ENCODE measurements at regions not wholly inside any gene's neighbourhood (a gene's known extent, or its start where the extent isn't known, plus 50 kb on each side); places are given as distances from the start of the nearest gene placed in this dataset.

GRCh38 chr12:115043079-115043478, 359.1 kb upstream of the TBX3 start:
- no peak for ATAC-seq
- TF ChIP-seq ZNF8 (CRISPR knock-in tag; IDR thresholded peaks at IDR 0.05) (no peak), SNAI2 (CRISPR knock-in tag; IDR thresholded peaks at IDR 0.05) (no peak), GLIS3 (CRISPR knock-in tag; IDR thresholded peaks at IDR 0.05) (no peak), ARNTL (CRISPR knock-in tag; IDR thresholded peaks at IDR 0.05; ENCODE audit: borderline replicate concordance, low read depth) (no peak), ZFP3 (CRISPR knock-in tag; IDR thresholded peaks at IDR 0.05) (no peak), CREB5 (CRISPR knock-in tag; IDR thresholded peaks at IDR 0.05; ENCODE audit: low read depth) (no peak), OSR1 (CRISPR knock-in tag; IDR thresholded peaks at IDR 0.05) (no peak)

GRCh38 chr12:115042341-115042740, 358.4 kb upstream of the TBX3 start:
- no peak for ATAC-seq
- TF ChIP-seq CREB5 (CRISPR knock-in tag; IDR thresholded peaks at IDR 0.05; ENCODE audit: low read depth) (no peak), ZFP30 (CRISPR knock-in tag; IDR thresholded peaks at IDR 0.05) (no peak), ZC3H10 (CRISPR knock-in tag; IDR thresholded peaks at IDR 0.05) (no peak), CSDC2 (CRISPR knock-in tag; IDR thresholded peaks at IDR 0.05) (no peak), ZNF70 (CRISPR knock-in tag; IDR thresholded peaks at IDR 0.05) (no peak), BACH2 (CRISPR knock-in tag; IDR thresholded peaks at IDR 0.05; ENCODE audit: borderline replicate concordance) (no peak)

- no peak for TF ChIP-seq ZFP3 (CRISPR knock-in tag; IDR thresholded peaks at IDR 0.05)
- TF ChIP-seq BACH2 (CRISPR knock-in tag; IDR thresholded peaks at IDR 0.05; ENCODE audit: borderline replicate concordance): no peak
- no peak for TF ChIP-seq ZFP30 (CRISPR knock-in tag; IDR thresholded peaks at IDR 0.05)
- TF ChIP-seq RARB (CRISPR knock-in tag; IDR thresholded peaks at IDR 0.05): no peak
- no peak for TF ChIP-seq GLIS3 (CRISPR knock-in tag; IDR thresholded peaks at IDR 0.05)
- no peak for TF ChIP-seq CSDC2 (CRISPR knock-in tag; IDR thresholded peaks at IDR 0.05)
- TF ChIP-seq ZC3H10 (CRISPR knock-in tag; IDR thresholded peaks at IDR 0.05): no peak
- TF ChIP-seq TSHZ2 (CRISPR knock-in tag; IDR thresholded peaks at IDR 0.05): no peak
- no peak for TF ChIP-seq TCF4 (CRISPR knock-in tag; IDR thresholded peaks at IDR 0.05; ENCODE audit: borderline replicate concordance)
- TF ChIP-seq CREB5 (CRISPR knock-in tag; IDR thresholded peaks at IDR 0.05; ENCODE audit: low read depth): no peak
- TF ChIP-seq ARNTL (CRISPR knock-in tag; IDR thresholded peaks at IDR 0.05; ENCODE audit: borderline replicate concordance, low read depth): no peak
- TF ChIP-seq ESRRG (CRISPR knock-in tag; IDR thresholded peaks at IDR 0.05): no peak
- TF ChIP-seq TOX (CRISPR knock-in tag; IDR thresholded peaks at IDR 0.05; ENCODE audit: borderline replicate concordance): no peak
- no peak for TF ChIP-seq POU6F1 (CRISPR knock-in tag; IDR thresholded peaks at IDR 0.05; ENCODE audit: borderline replicate concordance, low read depth)
- TF ChIP-seq ISL1 (CRISPR knock-in tag; IDR thresholded peaks at IDR 0.05): no peak
- TF ChIP-seq ZNF565 (CRISPR knock-in tag; conservative IDR thresholded peaks at IDR 0.05; ENCODE audit: low read depth): no peak
- no peak for TF ChIP-seq PATZ1 (CRISPR knock-in tag; IDR thresholded peaks at IDR 0.05; ENCODE audit: borderline replicate concordance)
- TF ChIP-seq ZNF70 (CRISPR knock-in tag; IDR thresholded peaks at IDR 0.05): no peak
- TF ChIP-seq CSRNP3 (CRISPR knock-in tag; IDR thresholded peaks at IDR 0.05): no peak
- ATAC-seq: no peak
Observed at GRCh38 chr12:115037830-115038229, 353.9 kb upstream of the TBX3 start.
